GM23248 (cell line): ENCODE measurements at regions not wholly inside any gene's neighbourhood (a gene's known extent, or its start where the extent isn't known, plus 50 kb on each side); places are given as distances from the start of the nearest gene placed in this dataset.

ENCODE experiments used
- DNase-seq: peaks from one replicate; pipeline ENCODE4 v3.0.0-alpha.2; 2015
- H2AFZ ChIP-seq: fragments of 200-600 bp; sonication (generic); 2 replicates; pipeline ENCODE4 v1.6.1; 2016; ENCODE audit warnings: antibody characterized with exemption
- H3F3A ChIP-seq: fragments of 200-600 bp; sonication (generic); 2 replicates; pipeline ENCODE4 v1.6.1; 2016; ENCODE audit warnings: mild to moderate bottlenecking, antibody characterized with exemption, mixed run types; ENCODE audit not compliant: insufficient read depth
- H3K27ac ChIP-seq: fragments of 200-600 bp; sonication (generic); 2 replicates; pipeline ENCODE4 v1.5.1; 2016; ENCODE audit warnings: mild to moderate bottlenecking
- H3K27me3 ChIP-seq: fragments of 200-600 bp; sonication (generic); replicated peaks from 2 replicates; pipeline ENCODE4 v1.6.1; 2016; ENCODE audit warnings: mild to moderate bottlenecking; ENCODE audit not compliant: insufficient read depth
- H3K36me3 ChIP-seq: fragments of 200-600 bp; sonication (generic); 2 replicates; pipeline ENCODE4 v1.6.1; 2016; ENCODE audit warnings: low read depth, mild to moderate bottlenecking
- H3K4me1 ChIP-seq: fragments of 200-600 bp; sonication (generic); 2 replicates; pipeline ENCODE4 v1.6.1; 2016; ENCODE audit warnings: mild to moderate bottlenecking; ENCODE audit not compliant: insufficient read depth
- H3K4me2 ChIP-seq: fragments of 200-600 bp; sonication (generic); one replicate; pipeline ENCODE4 v1.6.1; 2016; ENCODE audit warnings: mild to moderate bottlenecking; ENCODE audit not compliant: unreplicated experiment
- H3K4me3 ChIP-seq: fragments of 200-600 bp; sonication (generic); 2 replicates; pipeline ENCODE4 v1.5.1; 2016; ENCODE audit warnings: mild to moderate bottlenecking
- H3K79me2 ChIP-seq: fragments of 200-600 bp; sonication (generic); 2 replicates; pipeline ENCODE4 v1.6.1; 2016; ENCODE audit warnings: mild to moderate bottlenecking; ENCODE audit not compliant: insufficient read depth
- H3K9ac ChIP-seq: fragments of 200-600 bp; sonication (generic); 2 replicates; pipeline ENCODE4 v1.6.1; 2016; ENCODE audit warnings: mild to moderate bottlenecking
- H3K9me2 ChIP-seq: fragments of 200-600 bp; sonication (generic); 2 replicates; pipeline ENCODE4 v1.6.1; 2016; ENCODE audit warnings: mixed run types, mild to moderate bottlenecking, moderate library complexity; ENCODE audit not compliant: insufficient read depth
- H3K9me3 ChIP-seq: fragments of 200-600 bp; sonication (generic); one replicate; pipeline ENCODE4 v1.6.1; 2017; ENCODE audit warnings: low read depth
- H4K20me1 ChIP-seq: fragments of 200-600 bp; sonication (generic); 2 replicates; pipeline ENCODE4 v1.6.0; 2016; ENCODE audit not compliant: insufficient read depth
- EZH2 ChIP-seq: fragments of 200-600 bp; sonication (generic); IDR thresholded peaks from 2 replicates; pipeline ENCODE4 v1.6.1; 2018; ENCODE audit warnings: antibody characterized with exemption, mild to moderate bottlenecking; ENCODE audit not compliant: insufficient read depth, poor library complexity, severe bottlenecking
- EZH2phosphoT487 ChIP-seq: fragments of 200-600 bp; sonication (generic); IDR thresholded peaks from 2 replicates; pipeline ENCODE4 v1.6.1; 2018; ENCODE audit warnings: antibody characterized with exemption, moderate library complexity, mild to moderate bottlenecking, low read depth; ENCODE audit not compliant: insufficient read depth
- WGBS, 2 experiments: methylation state at CpG; one replicate each; pipeline ENCODE4 v1.1.6; 2015 to 2017; ENCODE audit warnings: low lambda C conversion rate in 2 of 2, low coverage in 1 of 2; ENCODE audit errors: missing lambda C conversion rate in 2 of 2; 5-methylcytosine and 5-hydroxymethylcytosine counted together
- in situ Hi-C: fragments of 300-500 bp; cut with MboI; formaldehyde crosslinking; loops from 2 replicates; pipeline ENCODE4 v1.15.0; 2020

GRCh38 chr11:15830741-15831428 lies 525.5 kb downstream of the SOX6 start:
- Histone ChIP-seq H3K27ac (no peak overlapping the region), H3K4me1 (no peaks in the 10 kb centered on the region), H3K4me2 (no peak overlapping the region), H2AFZ (no peak overlapping the region), H3K9me2 (no peaks in the 10 kb centered on the region), H3K4me3 (no peak overlapping the region), H3K36me3 (no peaks in the 10 kb centered on the region), H3K9ac (no peak overlapping the region), H3K9me3 (no peaks in the 10 kb centered on the region), H3F3A (no peaks in the 10 kb centered on the region), H4K20me1 (no peaks in the 10 kb centered on the region), H3K79me2 (no peaks in the 10 kb centered on the region), H3K27me3 (peaks cover 16% of the 10 kb centered on the region)
- no peak for TF ChIP-seq EZH2phosphoT487
- TF ChIP-seq EZH2, result no peak
- in situ Hi-C loops, result no loop called here
- WGBS, 2 experiments, result 40 to 42% methylated on average over 9 of the region's 9 CpGs
- DNase-seq, result no peak

- DNase-seq, result no peak
- H4K20me1 ChIP-seq, result no peaks in the 10 kb centered on the region
- H3K4me3 ChIP-seq, result no peak overlapping the region
- H2AFZ ChIP-seq, result no peak overlapping the region
- H3K79me2 ChIP-seq, result no peaks in the 10 kb centered on the region
- no peaks in the 10 kb centered on the region for H3K4me1 ChIP-seq
- WGBS, 2 experiments, result 37 to 38% methylated on average over 7 of the region's 7 CpGs
- no peak overlapping the region for H3K4me2 ChIP-seq
- TF ChIP-seq EZH2phosphoT487 (no peak), EZH2 (no peak)
- in situ Hi-C loops, result no loop called here
- H3K9me3 ChIP-seq, result no peaks in the 10 kb centered on the region
- no peaks in the 10 kb centered on the region for H3K36me3 ChIP-seq
- no peaks in the 10 kb centered on the region for H3K27me3 ChIP-seq
- no peak overlapping the region for H3K27ac ChIP-seq
- H3K9me2 ChIP-seq, result no peaks in the 10 kb centered on the region
- no peak overlapping the region for H3K9ac ChIP-seq
- H3F3A ChIP-seq, result no peaks in the 10 kb centered on the region
Measured at GRCh38 chr11:15835788-15836411, 520.4 kb downstream of the SOX6 start.

- H3K4me3 ChIP-seq, result no peak overlapping the region
- no peaks in the 10 kb centered on the region for H3K36me3 ChIP-seq
- H3K9ac ChIP-seq, result no peak overlapping the region
- in situ Hi-C loops, result no loop called here
- H3K27me3 ChIP-seq, result 0 out of 2 replicates have a peak, but pooled peaks cover 3% of the 10 kb centered on the region
- H3K4me2 ChIP-seq, result no peak overlapping the region
- WGBS, 2 experiments, result 20 to 23% methylated on average over 1 of the region's 1 CpG
- no peaks in the 10 kb centered on the region for H4K20me1 ChIP-seq
- DNase-seq, result no peak
- H3K9me2 ChIP-seq, result no peaks in the 10 kb centered on the region
- no peaks in the 10 kb centered on the region for H3K4me1 ChIP-seq
- H3F3A ChIP-seq, result no peaks in the 10 kb centered on the region
- no peak for TF ChIP-seq EZH2phosphoT487
- no peak for TF ChIP-seq EZH2
- H3K79me2 ChIP-seq, result no peaks in the 10 kb centered on the region
- H3K27ac ChIP-seq, result no peak overlapping the region
- H2AFZ ChIP-seq, result no peak overlapping the region
- no peaks in the 10 kb centered on the region for H3K9me3 ChIP-seq
Measured at GRCh38 chr11:15836795-15837194, 519.6 kb downstream of the SOX6 start.

- in situ Hi-C loops, result no loop called here
Measured at GRCh38 chr11:15837901-15838489, 518.4 kb downstream of the SOX6 start.

More at GRCh38 chr11:15837901-15838489, 518.4 kb downstream of the SOX6 start:
- TF ChIP-seq EZH2 (no peak), EZH2phosphoT487 (no peak)
- no peaks in the 10 kb centered on the region for H3K79me2 ChIP-seq
- no peaks in the 10 kb centered on the region for H3K9me3 ChIP-seq
- no peak for DNase-seq
- H4K20me1 ChIP-seq, result no peaks in the 10 kb centered on the region
- no peak overlapping the region for H2AFZ ChIP-seq
- no peaks in the 10 kb centered on the region for H3F3A ChIP-seq
- H3K9ac ChIP-seq, result no peak overlapping the region
- H3K4me3 ChIP-seq, result no peak overlapping the region
- WGBS, 2 experiments, result 17 to 29% methylated on average over 4 of the region's 4 CpGs
- no peak overlapping the region for H3K4me2 ChIP-seq
- H3K27me3 ChIP-seq, result 0 out of 2 replicates have a peak, but pooled peaks cover 5% of the 10 kb centered on the region
- H3K9me2 ChIP-seq, result no peaks in the 10 kb centered on the region
- no peaks in the 10 kb centered on the region for H3K36me3 ChIP-seq
- H3K27ac ChIP-seq, result no peak overlapping the region
- H3K4me1 ChIP-seq, result no peaks in the 10 kb centered on the region
